ENCODE measurements at regions not wholly inside any gene's neighbourhood (a gene's known extent, or its start where the extent isn't known, plus 50 kb on each side); places are given as distances from the start of the nearest gene placed in this dataset.

DNA sequence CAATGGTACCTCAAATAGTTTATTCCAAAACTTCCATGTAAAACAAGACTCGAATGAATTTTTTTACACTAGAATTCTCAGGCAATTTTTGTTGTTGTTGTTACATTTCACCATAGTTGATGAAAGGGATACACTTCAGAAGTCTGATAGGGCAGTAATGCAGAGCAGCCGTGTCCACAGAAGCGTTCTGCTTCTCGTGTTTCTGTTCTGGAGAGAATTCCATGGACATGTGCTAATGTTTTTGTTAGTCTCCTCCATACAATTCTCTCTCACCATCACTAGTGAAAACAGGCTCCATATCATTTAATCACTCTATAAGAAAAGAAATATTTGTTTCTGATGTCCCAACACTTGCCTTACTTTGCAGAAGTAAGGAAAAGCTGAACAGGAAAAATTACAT is 606.1 kb downstream of the SLC16A7 start:
- TF ChIP-seq, protein P1, sequence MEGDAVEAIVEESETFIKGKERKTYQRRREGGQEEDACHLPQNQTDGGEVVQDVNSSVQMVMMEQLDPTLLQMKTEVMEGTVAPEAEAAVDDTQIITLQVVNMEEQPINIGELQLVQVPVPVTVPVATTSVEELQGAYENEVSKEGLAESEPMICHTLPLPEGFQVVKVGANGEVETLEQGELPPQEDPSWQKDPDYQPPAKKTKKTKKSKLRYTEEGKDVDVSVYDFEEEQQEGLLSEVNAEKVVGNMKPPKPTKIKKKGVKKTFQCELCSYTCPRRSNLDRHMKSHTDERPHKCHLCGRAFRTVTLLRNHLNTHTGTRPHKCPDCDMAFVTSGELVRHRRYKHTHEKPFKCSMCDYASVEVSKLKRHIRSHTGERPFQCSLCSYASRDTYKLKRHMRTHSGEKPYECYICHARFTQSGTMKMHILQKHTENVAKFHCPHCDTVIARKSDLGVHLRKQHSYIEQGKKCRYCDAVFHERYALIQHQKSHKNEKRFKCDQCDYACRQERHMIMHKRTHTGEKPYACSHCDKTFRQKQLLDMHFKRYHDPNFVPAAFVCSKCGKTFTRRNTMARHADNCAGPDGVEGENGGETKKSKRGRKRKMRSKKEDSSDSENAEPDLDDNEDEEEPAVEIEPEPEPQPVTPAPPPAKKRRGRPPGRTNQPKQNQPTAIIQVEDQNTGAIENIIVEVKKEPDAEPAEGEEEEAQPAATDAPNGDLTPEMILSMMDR (IDR thresholded peaks at IDR 0.05), result no peak
- TF ChIP-seq POLR2A (IDR thresholded peaks at IDR 0.05) (no peak), EP300 (IDR thresholded peaks at IDR 0.05) (no peak)
